ENCODE measurements at regions not wholly inside any gene's neighbourhood (a gene's known extent, or its start where the extent isn't known, plus 50 kb on each side); places are given as distances from the start of the nearest gene placed in this dataset.

- H4K20me1 ChIP-seq (ENCODE audit: insufficient read depth, poor library complexity, severe bottlenecking), result no peaks in the 10 kb centered on the region
- no peaks in the 10 kb centered on the region for H3K79me2 ChIP-seq
- no peaks in the 10 kb centered on the region for H3K27me3 ChIP-seq
- H3K9me2 ChIP-seq (replicated peaks; ENCODE audit: insufficient read depth), result no peaks in the 10 kb centered on the region
- no peak for DNase-seq (ENCODE audit: low spot score)
- H3K9me3 ChIP-seq (ENCODE audit: low read depth), result no peaks in the 10 kb centered on the region
- no peak overlapping the region for H3K4me2 ChIP-seq
- H3K36me3 ChIP-seq (replicated peaks; ENCODE audit: insufficient read depth, low read depth), result no peaks in the 10 kb centered on the region
- peaks cover 19% of the 10 kb centered on the region for H3K4me1 ChIP-seq (ENCODE audit: insufficient read depth)
- TF ChIP-seq, protein P1, sequence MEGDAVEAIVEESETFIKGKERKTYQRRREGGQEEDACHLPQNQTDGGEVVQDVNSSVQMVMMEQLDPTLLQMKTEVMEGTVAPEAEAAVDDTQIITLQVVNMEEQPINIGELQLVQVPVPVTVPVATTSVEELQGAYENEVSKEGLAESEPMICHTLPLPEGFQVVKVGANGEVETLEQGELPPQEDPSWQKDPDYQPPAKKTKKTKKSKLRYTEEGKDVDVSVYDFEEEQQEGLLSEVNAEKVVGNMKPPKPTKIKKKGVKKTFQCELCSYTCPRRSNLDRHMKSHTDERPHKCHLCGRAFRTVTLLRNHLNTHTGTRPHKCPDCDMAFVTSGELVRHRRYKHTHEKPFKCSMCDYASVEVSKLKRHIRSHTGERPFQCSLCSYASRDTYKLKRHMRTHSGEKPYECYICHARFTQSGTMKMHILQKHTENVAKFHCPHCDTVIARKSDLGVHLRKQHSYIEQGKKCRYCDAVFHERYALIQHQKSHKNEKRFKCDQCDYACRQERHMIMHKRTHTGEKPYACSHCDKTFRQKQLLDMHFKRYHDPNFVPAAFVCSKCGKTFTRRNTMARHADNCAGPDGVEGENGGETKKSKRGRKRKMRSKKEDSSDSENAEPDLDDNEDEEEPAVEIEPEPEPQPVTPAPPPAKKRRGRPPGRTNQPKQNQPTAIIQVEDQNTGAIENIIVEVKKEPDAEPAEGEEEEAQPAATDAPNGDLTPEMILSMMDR (IDR thresholded peaks at IDR 0.05; ENCODE audit: poor library complexity), result no peak
- no peak for TF ChIP-seq EZH2 (IDR thresholded peaks at IDR 0.05; ENCODE audit: borderline replicate concordance)
- no peak for TF ChIP-seq EZH2phosphoT487 (IDR thresholded peaks at IDR 0.05; ENCODE audit: low read depth, severe bottlenecking, unreplicated experiment)
- H3K4me3 ChIP-seq, result no peak overlapping the region
- 74% methylated on average over 2 of the region's 2 CpGs for WGBS (ENCODE audit: low lambda C conversion rate, missing lambda C conversion rate)
- H3K27ac ChIP-seq, result no peak overlapping the region
- H2AFZ ChIP-seq, result no peak overlapping the region
Observed at GRCh38 chr3:72341920-72342319, 506.3 kb downstream of the SHQ1 start.

DNA sequence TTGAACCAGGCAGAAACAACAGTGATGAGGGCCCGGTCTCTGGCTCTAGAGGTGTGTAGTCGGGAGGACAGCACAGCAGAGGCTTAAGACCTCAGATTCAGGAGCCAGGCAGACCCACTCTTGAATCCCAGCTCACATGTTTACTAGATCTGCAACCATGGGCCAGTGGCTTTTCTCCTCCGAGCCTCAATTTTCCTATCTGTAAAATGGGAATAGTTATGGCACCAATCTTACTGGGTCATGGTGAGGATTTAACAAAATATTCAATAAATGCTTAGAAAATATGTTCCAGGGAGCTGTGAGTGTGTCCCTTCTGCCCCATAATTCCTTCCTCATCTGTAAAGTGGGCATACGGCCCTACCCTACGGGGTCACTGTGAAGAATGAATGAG, 506.9 kb downstream of the SHQ1 start:
- Histone ChIP-seq H3K9me2 (replicated peaks; ENCODE audit: insufficient read depth) (no peaks in the 10 kb centered on the region), H3K4me1 (ENCODE audit: insufficient read depth) (peaks cover 23% of the 10 kb centered on the region), H4K20me1 (ENCODE audit: insufficient read depth, poor library complexity, severe bottlenecking) (no peaks in the 10 kb centered on the region), H3K9me3 (ENCODE audit: low read depth) (no peaks in the 10 kb centered on the region), H2AFZ (no peak overlapping the region), H3K36me3 (replicated peaks; ENCODE audit: insufficient read depth, low read depth) (no peaks in the 10 kb centered on the region), H3K4me2 (no peak overlapping the region), H3K4me3 (no peak overlapping the region), H3K79me2 (no peaks in the 10 kb centered on the region), H3K27ac (no peak overlapping the region), H3K27me3 (no peaks in the 10 kb centered on the region)
- TF ChIP-seq, protein P1 (IDR thresholded peaks at IDR 0.05; ENCODE audit: poor library complexity), result no peak
- TF ChIP-seq EZH2phosphoT487 (IDR thresholded peaks at IDR 0.05; ENCODE audit: low read depth, severe bottlenecking, unreplicated experiment) (no peak), EZH2 (IDR thresholded peaks at IDR 0.05; ENCODE audit: borderline replicate concordance) (no peak)
- no peak for DNase-seq (ENCODE audit: low spot score)
- WGBS (ENCODE audit: low lambda C conversion rate, missing lambda C conversion rate), result 96% methylated on average over 5 of the region's 5 CpGs

DNA sequence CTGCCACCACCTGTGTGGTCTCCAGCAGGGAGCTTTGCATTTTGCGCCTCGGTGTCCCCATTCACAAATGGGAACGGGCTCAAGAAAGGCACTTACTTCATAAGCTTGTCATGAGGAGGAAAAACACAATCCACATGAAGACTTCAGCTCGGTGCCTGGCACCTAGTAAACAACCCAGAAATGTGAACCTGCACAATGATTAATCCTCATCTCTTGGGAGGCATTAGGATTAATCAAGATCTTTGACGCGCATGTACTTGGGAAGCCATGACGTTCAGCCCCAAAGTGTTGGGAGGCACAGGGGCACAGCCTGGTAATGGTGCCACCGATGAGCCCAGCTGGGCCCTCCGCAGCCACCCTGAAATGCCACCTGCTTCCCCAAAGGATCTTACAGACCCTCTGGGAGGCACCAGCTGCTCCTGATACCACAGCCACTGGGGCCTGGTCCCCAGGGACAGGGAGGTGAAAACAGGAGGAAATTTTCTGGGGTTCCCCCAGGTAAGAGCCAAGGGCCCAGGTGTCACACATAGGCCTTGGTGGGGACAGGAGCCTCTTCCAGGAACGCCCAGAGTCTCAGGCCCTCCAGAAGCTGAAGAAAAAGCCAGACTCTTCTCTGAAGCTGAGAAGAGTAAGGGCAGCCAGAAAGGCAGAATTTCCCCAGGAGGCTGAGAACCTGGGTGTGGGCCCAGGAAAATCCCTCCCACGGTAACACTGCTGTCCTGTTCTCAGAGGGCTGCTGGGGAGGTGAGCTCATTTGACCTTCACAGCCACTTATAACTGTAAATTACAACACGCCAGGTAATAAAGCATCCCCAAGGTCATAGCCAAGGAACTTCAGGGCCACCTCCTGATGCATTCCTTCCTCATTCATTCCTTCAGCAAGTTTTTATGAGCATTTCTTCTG, 507.5 kb downstream of the SHQ1 start:
- 87% methylated on average over 12 of the region's 12 CpGs for WGBS (ENCODE audit: low lambda C conversion rate, missing lambda C conversion rate)
- Histone ChIP-seq H3K27ac (no peak overlapping the region), H3K9me3 (ENCODE audit: low read depth) (no peaks in the 10 kb centered on the region), H3K79me2 (no peaks in the 10 kb centered on the region), H3K9me2 (replicated peaks; ENCODE audit: insufficient read depth) (no peaks in the 10 kb centered on the region), H3K27me3 (no peaks in the 10 kb centered on the region), H4K20me1 (ENCODE audit: insufficient read depth, poor library complexity, severe bottlenecking) (no peaks in the 10 kb centered on the region), H3K4me2 (no peak overlapping the region), H3K4me1 (ENCODE audit: insufficient read depth) (peaks cover 29% of the 10 kb centered on the region), H2AFZ (no peak overlapping the region), H3K4me3 (no peak overlapping the region), H3K36me3 (replicated peaks; ENCODE audit: insufficient read depth, low read depth) (no peaks in the 10 kb centered on the region)
- DNase-seq (ENCODE audit: low spot score), result no peak
- TF ChIP-seq, protein P1 (IDR thresholded peaks at IDR 0.05; ENCODE audit: poor library complexity), result no peak
- no peak for TF ChIP-seq EZH2phosphoT487 (IDR thresholded peaks at IDR 0.05; ENCODE audit: low read depth, severe bottlenecking, unreplicated experiment)
- no peak for TF ChIP-seq EZH2 (IDR thresholded peaks at IDR 0.05; ENCODE audit: borderline replicate concordance)

Data from hepatocyte (in vitro differentiated cells).